ENCODE measurements at regions not wholly inside any gene's neighbourhood (a gene's known extent, or its start where the extent isn't known, plus 50 kb on each side); places are given as distances from the start of the nearest gene placed in this dataset.

GRCh38 chr7:155878674-155879073, 66.4 kb upstream of the SHH start:
- Mint-ChIP-seq H3K27me3 (ENCODE audit: insufficient read depth, unreplicated experiment) (no peaks in the 10 kb centered on the region), H3K4me1 (ENCODE audit: insufficient read depth, unreplicated experiment) (peaks cover 6% of the 10 kb centered on the region), H3K4me3 (ENCODE audit: unreplicated experiment) (no peak overlapping the region), H3K36me3 (ENCODE audit: insufficient read depth, unreplicated experiment) (no peaks in the 10 kb centered on the region), H3K9me3 (ENCODE audit: unreplicated experiment) (no peaks in the 10 kb centered on the region), H3K27ac (ENCODE audit: low read depth, unreplicated experiment) (no peak overlapping the region)
- POLR2A ChIA-PET = interaction anchor here (0.6 kb wide), 1 partner anchor 785 kb away, joined by 3 read pairs; no protein-coding TSS in a partner anchor
- CTCF ChIA-PET = interaction anchor here (0.6 to 1.2 kb wide), 5 partner anchors 11 to 390 kb away, joined by 3 read pairs; no protein-coding TSS in a partner anchor
- intact Hi-C loops (cut with micrococcal nuclease) = no loop called here
- TF ChIP-seq CTCF (IDR thresholded peaks at IDR 0.05; ENCODE audit: unreplicated experiment) = no peak
- BruUV-seq (replicated peaks) = no TSS peak
- DNase-seq (ENCODE audit: unreplicated experiment) = no peak

- peaks cover 6% of the 10 kb centered on the region for H3K4me1 Mint-ChIP-seq (ENCODE audit: insufficient read depth, unreplicated experiment)
- H3K4me3 Mint-ChIP-seq (ENCODE audit: unreplicated experiment) = no peak overlapping the region
- H3K9me3 Mint-ChIP-seq (ENCODE audit: unreplicated experiment) = no peaks in the 10 kb centered on the region
- intact Hi-C loops (cut with micrococcal nuclease) = no loop called here
- peaks cover 4% of the 10 kb centered on the region for H3K27me3 Mint-ChIP-seq (ENCODE audit: insufficient read depth, unreplicated experiment)
- DNase-seq (ENCODE audit: unreplicated experiment) = no peak
- no peaks in the 10 kb centered on the region for H3K36me3 Mint-ChIP-seq (ENCODE audit: insufficient read depth, unreplicated experiment)
- no TSS peak for BruUV-seq (replicated peaks)
- TF ChIP-seq CTCF (IDR thresholded peaks at IDR 0.05; ENCODE audit: unreplicated experiment) = no peak
- POLR2A ChIA-PET = interaction anchor here (0.6 to 1.2 kb wide), 2 partner anchors 18 to 786 kb away, joined by 3 to 4 read pairs; no protein-coding TSS in a partner anchor
- CTCF ChIA-PET = interaction anchor here (0.7 to 1.2 kb wide), 4 partner anchors 11 to 53 kb away, joined by 3 to 6 read pairs (median 3); no protein-coding TSS in a partner anchor
- no peak overlapping the region for H3K27ac Mint-ChIP-seq (ENCODE audit: low read depth, unreplicated experiment)
These were observed 66.0 kb upstream of the SHH start for GRCh38 chr7:155878250-155878649.

GRCh38 chr7:155877167-155877566, 64.9 kb upstream of the SHH start:
- peaks cover 8% of the 10 kb centered on the region for H3K27me3 Mint-ChIP-seq (ENCODE audit: insufficient read depth, unreplicated experiment)
- H3K27ac Mint-ChIP-seq (ENCODE audit: low read depth, unreplicated experiment) = no peak overlapping the region
- intact Hi-C loops (cut with micrococcal nuclease) = no loop called here
- TF ChIP-seq CTCF (IDR thresholded peaks at IDR 0.05; ENCODE audit: unreplicated experiment) = no peak
- no peak for DNase-seq (ENCODE audit: unreplicated experiment)
- no peaks in the 10 kb centered on the region for H3K9me3 Mint-ChIP-seq (ENCODE audit: unreplicated experiment)
- no TSS peak for BruUV-seq (replicated peaks)
- H3K4me1 Mint-ChIP-seq (ENCODE audit: insufficient read depth, unreplicated experiment) = no peaks in the 10 kb centered on the region
- H3K4me3 Mint-ChIP-seq (ENCODE audit: unreplicated experiment) = no peak overlapping the region
- POLR2A ChIA-PET = interaction anchor here (0.7 to 1.2 kb wide), 3 partner anchors 15 to 42 kb away, joined by 3 to 4 read pairs (median 4); no protein-coding TSS in a partner anchor
- H3K36me3 Mint-ChIP-seq (ENCODE audit: insufficient read depth, unreplicated experiment) = no peaks in the 10 kb centered on the region
- CTCF ChIA-PET = interaction anchor here (0.6 to 1.1 kb wide), 2 partner anchors 15 to 40 kb away, joined by 3 to 4 read pairs; no protein-coding TSS in a partner anchor

- intact Hi-C loops (cut with micrococcal nuclease) = no loop called here
- Mint-ChIP-seq H3K27me3 (ENCODE audit: insufficient read depth, unreplicated experiment) (peaks cover 8% of the 10 kb centered on the region), H3K4me1 (ENCODE audit: insufficient read depth, unreplicated experiment) (no peaks in the 10 kb centered on the region), H3K4me3 (ENCODE audit: unreplicated experiment) (no peak overlapping the region), H3K36me3 (ENCODE audit: insufficient read depth, unreplicated experiment) (no peaks in the 10 kb centered on the region), H3K9me3 (ENCODE audit: unreplicated experiment) (no peaks in the 10 kb centered on the region), H3K27ac (ENCODE audit: low read depth, unreplicated experiment) (no peak overlapping the region)
- ChIA-PET CTCF (no interaction called here), POLR2A (interaction anchor here (0.6 to 0.7 kb wide), 2 partner anchors 22 to 900 kb away, joined by 3 read pairs; no protein-coding TSS in a partner anchor)
- DNase-seq (ENCODE audit: unreplicated experiment) = no peak
- no TSS peak for BruUV-seq (replicated peaks)
- TF ChIP-seq CTCF (IDR thresholded peaks at IDR 0.05; ENCODE audit: unreplicated experiment) = no peak
These were observed 62.1 kb upstream of the SHH start for GRCh38 chr7:155874411-155874810.

Measured in MCF 10A (cell line).